DOHH2 (cell line): ENCODE measurements at regions not wholly inside any gene's neighbourhood (a gene's known extent, or its start where the extent isn't known, plus 50 kb on each side); places are given as distances from the start of the nearest gene placed in this dataset.

Experiments used
- H3F3A ChIP-seq: fragments of 200-600 bp; sonication (generic), shearing (Covaris generic); 2 replicates; pipeline ENCODE4 v1.6.0; 2016; ENCODE audit warnings: antibody characterized with exemption, mild to moderate bottlenecking; ENCODE audit not compliant: control insufficient read depth, insufficient read depth
- H3K27ac ChIP-seq: fragments of 200-600 bp; sonication (generic); 2 replicates; pipeline ENCODE4 v1.5.1; 2014; ENCODE audit warnings: low read depth, mild to moderate bottlenecking, low read length, moderate library complexity
- H3K27me3 ChIP-seq: fragments of 200-600 bp; sonication (generic); 2 replicates; pipeline ENCODE4 v1.6.1; 2014; ENCODE audit warnings: mild to moderate bottlenecking, low read length, mixed read lengths; ENCODE audit not compliant: control insufficient read depth
- H3K36me3 ChIP-seq: fragments of 200-600 bp; sonication (generic); 2 replicates; pipeline ENCODE4 v1.6.1; 2014; ENCODE audit warnings: mild to moderate bottlenecking, low read length, moderate library complexity, mixed read lengths; ENCODE audit not compliant: control insufficient read depth
- H3K4me1 ChIP-seq: fragments of 200-600 bp; sonication (generic); 2 replicates; pipeline ENCODE4 v1.6.1; 2014; ENCODE audit warnings: mild to moderate bottlenecking, low read length, mixed read lengths; ENCODE audit not compliant: control insufficient read depth
- H3K4me2 ChIP-seq: fragments of 200-600 bp; sonication (generic); 2 replicates; pipeline ENCODE4 v1.6.0; 2014; ENCODE audit warnings: mild to moderate bottlenecking, low read length, moderate library complexity
- H3K4me3 ChIP-seq: fragments of 200-600 bp; sonication (generic); 2 replicates; pipeline ENCODE4 v1.5.1; 2014; ENCODE audit warnings: mild to moderate bottlenecking, low read length, mixed read lengths
- H3K79me2 ChIP-seq: fragments of 200-600 bp; sonication (generic); 2 replicates; pipeline ENCODE4 v1.6.1; 2014; ENCODE audit warnings: mild to moderate bottlenecking, low read length, mixed read lengths; ENCODE audit not compliant: control insufficient read depth
- H3K9me2 ChIP-seq: fragments of 200-600 bp; sonication (generic); replicated peaks from 2 replicates; pipeline ENCODE4 v1.6.1; 2014; ENCODE audit warnings: mild to moderate bottlenecking, low read length, mixed read lengths; ENCODE audit not compliant: control insufficient read depth
- H3K9me3 ChIP-seq: fragments of 200-600 bp; sonication (generic); 2 replicates; pipeline ENCODE4 v1.6.1; 2014; ENCODE audit warnings: antibody characterized with exemption, low read length, mixed read lengths; ENCODE audit not compliant: control insufficient read depth, insufficient read depth
- H4K20me1 ChIP-seq: fragments of 200-600 bp; sonication (generic); 2 replicates; pipeline ENCODE4 v1.6.0; 2014; ENCODE audit warnings: low read depth, mild to moderate bottlenecking, antibody characterized with exemption, low read length, moderate library complexity; ENCODE audit not compliant: control insufficient read depth, insufficient read depth
- EZH2phosphoT487 ChIP-seq: fragments of 200-600 bp; sonication (generic); IDR thresholded peaks from 2 replicates; pipeline ENCODE4 v1.6.1; 2017; ENCODE audit warnings: borderline replicate concordance, mild to moderate bottlenecking, antibody characterized with exemption, low read length, moderate library complexity, mixed read lengths
- TF ChIP-seq, protein P1 (sequence below): fragments of 200-600 bp; sonication (generic); IDR thresholded peaks from one replicate; pipeline ENCODE4 v1.5.1; 2014; ENCODE audit warnings: antibody characterized with exemption, mild to moderate bottlenecking, low read depth, low read length; ENCODE audit not compliant: poor library complexity, severe bottlenecking

DNA sequence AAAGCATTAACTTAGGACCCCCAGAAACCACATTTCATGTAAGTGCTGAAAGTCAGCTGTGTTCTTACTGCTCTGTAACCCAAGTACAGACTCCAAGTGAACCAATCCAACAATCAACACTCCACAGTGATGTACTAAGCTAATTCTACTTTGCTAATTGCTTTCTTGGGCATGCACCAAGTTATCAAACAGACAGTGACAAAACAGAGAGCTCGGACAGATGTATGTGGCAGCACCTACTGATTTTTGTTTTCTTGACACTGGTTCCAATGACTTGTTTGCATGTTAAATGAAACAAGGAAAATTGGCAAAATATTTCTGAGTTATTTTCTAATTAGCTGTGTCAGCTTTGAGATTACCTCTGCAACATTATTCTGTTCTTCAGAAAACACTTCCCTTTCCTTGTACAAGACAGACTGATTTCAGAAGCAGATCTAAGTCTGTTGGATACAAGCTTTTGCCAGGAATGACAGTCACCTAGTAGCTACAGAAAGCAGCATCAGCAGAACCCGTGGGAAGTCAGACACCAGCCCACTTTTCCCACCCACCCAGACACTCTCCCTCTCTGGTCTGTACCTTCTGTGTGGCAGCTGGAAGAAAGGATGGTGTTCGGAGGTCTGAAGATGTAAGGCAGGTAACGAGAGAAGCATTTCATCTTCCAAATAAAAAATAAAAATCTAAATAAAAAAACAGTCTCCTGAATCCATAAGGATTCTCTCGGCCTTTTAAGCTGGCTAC is 176.7 kb upstream of the PPP2R2B start:
- Histone ChIP-seq H3K4me1 (no peaks in the 10 kb centered on the region), H3K27me3 (no peaks in the 10 kb centered on the region), H3K9me2 (no peaks in the 10 kb centered on the region), H3K27ac (no peak overlapping the region), H3F3A (no peaks in the 10 kb centered on the region), H3K4me3 (no peak overlapping the region), H4K20me1 (no peaks in the 10 kb centered on the region), H3K36me3 (no peaks in the 10 kb centered on the region), H3K4me2 (no peak overlapping the region), H3K79me2 (no peaks in the 10 kb centered on the region), H3K9me3 (no peaks in the 10 kb centered on the region)
- TF ChIP-seq EZH2phosphoT487, result no peak
- TF ChIP-seq, protein P1, sequence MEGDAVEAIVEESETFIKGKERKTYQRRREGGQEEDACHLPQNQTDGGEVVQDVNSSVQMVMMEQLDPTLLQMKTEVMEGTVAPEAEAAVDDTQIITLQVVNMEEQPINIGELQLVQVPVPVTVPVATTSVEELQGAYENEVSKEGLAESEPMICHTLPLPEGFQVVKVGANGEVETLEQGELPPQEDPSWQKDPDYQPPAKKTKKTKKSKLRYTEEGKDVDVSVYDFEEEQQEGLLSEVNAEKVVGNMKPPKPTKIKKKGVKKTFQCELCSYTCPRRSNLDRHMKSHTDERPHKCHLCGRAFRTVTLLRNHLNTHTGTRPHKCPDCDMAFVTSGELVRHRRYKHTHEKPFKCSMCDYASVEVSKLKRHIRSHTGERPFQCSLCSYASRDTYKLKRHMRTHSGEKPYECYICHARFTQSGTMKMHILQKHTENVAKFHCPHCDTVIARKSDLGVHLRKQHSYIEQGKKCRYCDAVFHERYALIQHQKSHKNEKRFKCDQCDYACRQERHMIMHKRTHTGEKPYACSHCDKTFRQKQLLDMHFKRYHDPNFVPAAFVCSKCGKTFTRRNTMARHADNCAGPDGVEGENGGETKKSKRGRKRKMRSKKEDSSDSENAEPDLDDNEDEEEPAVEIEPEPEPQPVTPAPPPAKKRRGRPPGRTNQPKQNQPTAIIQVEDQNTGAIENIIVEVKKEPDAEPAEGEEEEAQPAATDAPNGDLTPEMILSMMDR, result no peak

DNA sequence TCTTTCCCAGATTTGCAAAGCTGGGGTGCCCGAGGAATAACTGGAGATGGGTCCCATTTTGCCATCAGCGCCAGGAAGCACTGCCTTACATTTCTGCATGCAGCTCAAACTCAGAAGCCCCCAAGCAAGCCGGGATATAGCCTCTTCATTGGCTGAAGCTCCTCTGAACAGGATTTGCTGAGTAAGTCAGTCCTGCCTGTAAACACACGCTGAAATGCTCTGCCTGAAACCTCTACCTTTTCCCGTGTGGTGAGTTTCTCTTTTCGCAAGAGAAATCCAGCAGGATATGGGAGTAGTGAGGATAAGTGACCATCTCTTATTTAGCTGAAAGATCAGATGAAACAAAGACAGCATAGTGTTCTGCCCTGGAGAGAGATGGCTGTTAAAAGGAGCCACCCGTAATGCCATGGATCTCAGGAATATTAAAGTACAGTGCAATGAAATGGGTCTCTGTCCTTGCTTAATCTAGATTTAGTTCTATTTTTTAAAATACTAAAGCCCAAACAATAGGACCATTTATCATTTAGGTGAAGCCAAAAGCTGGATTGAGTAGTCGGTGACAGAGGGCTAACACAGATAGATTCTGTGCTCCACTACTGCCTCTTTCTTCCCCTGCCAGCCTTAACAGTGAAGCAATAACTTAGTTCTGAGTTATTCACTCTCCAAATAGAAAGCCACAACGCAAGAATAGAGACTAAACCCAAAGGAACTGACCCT is 177.5 kb upstream of the PPP2R2B start:
- Histone ChIP-seq H3K27ac (no peak overlapping the region), H3K4me1 (no peaks in the 10 kb centered on the region), H3K79me2 (no peaks in the 10 kb centered on the region), H3F3A (no peaks in the 10 kb centered on the region), H4K20me1 (no peaks in the 10 kb centered on the region), H3K9me3 (no peaks in the 10 kb centered on the region), H3K36me3 (no peaks in the 10 kb centered on the region), H3K4me3 (no peak overlapping the region), H3K9me2 (no peaks in the 10 kb centered on the region), H3K4me2 (no peak overlapping the region), H3K27me3 (no peaks in the 10 kb centered on the region)
- TF ChIP-seq, protein P1, result no peak
- no peak for TF ChIP-seq EZH2phosphoT487

DNA sequence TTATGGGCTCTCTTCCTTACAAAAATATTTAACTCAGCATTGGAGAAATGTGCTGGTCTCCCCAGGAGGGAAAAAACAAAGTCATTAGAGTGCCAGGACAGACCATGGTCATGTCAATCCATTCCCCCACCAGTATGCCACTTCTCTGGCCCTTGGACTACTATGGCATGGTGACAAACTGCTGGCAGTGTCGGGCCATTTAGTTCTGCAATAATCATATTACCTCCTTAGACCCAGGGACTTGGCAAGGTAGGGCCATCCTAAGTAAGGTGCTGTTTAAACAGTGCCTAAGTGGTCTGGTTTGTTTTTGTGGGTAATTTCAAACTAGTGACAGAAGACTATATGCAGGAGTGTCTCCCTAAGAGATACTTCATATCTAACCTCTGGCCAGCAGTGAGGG is 177.8 kb upstream of the STK32A start:
- H3K4me1 ChIP-seq, result no peaks in the 10 kb centered on the region
- H3K36me3 ChIP-seq, result no peaks in the 10 kb centered on the region
- H3F3A ChIP-seq, result no peaks in the 10 kb centered on the region
- no peaks in the 10 kb centered on the region for H4K20me1 ChIP-seq
- H3K27me3 ChIP-seq, result no peaks in the 10 kb centered on the region
- no peak for TF ChIP-seq EZH2phosphoT487
- TF ChIP-seq, protein P1, result no peak
- H3K9me3 ChIP-seq, result no peaks in the 10 kb centered on the region
- no peak overlapping the region for H3K4me3 ChIP-seq
- H3K79me2 ChIP-seq, result no peaks in the 10 kb centered on the region
- H3K4me2 ChIP-seq, result no peak overlapping the region
- H3K27ac ChIP-seq, result no peak overlapping the region
- no peaks in the 10 kb centered on the region for H3K9me2 ChIP-seq
